ENCODE measurements at regions not wholly inside any gene's neighbourhood (a gene's known extent, or its start where the extent isn't known, plus 50 kb on each side); places are given as distances from the start of the nearest gene placed in this dataset.

DNA sequence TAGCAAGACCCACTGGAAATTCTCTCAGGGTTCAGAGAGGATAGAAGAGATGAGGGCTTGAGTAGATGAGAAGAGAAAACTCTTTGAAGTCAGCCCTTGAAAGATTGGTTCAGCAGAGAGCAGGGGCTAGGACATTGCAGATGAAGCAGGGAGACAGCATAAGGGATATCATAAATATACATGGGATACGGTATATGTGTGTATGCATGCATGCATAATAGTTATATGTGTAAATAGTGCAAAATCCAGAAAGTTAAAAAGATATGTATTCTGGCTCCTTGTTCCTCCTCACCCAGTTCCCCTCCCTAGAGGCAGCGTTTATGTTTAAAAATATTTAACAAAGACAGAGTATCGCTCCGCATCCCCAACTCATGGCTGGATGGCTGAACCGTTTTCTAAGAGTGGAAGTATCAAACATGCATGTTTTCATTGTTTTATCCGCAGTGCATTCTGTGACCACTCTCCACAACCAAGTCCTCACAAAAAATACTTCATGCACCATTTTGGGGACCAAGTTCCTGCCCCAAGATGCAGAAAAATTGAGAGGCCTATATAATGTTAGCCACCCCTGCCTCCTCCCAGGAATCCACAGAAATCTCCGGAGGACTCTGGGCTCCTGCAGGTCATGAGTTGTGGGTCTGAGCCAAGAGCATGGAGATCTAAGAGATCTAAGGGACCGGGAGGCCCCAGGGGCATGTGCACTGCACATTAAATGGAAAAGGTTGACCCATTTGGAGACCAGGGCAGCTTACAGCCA, 119.5 kb downstream of the MTX3 start:
- no peak for DNase-seq (ENCODE audit: low read depth)

DNA sequence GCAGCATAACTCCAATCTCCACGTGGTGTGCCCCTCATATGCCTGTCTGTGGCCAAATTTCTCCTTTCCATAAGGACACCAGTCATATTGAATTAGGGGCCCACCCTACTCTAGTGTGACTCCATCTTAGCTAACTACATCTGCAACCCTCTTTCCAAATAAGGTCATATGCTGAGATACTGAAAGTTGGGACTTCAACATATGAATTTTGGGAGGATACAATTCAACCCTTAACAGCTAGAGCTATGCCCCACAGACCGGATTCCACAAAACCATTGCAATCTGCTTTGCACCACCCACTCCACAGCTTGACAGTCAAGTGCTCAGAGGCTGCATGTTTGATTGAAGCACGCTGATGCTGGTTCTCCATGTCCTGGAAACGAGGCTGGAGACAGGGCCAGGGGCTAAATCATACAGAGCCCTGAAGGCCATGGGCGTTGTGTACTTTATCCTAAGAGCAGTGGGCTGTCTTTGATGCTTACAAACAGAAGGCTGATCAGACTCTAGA, 122.8 kb downstream of the MTX3 start:
- DNase-seq (ENCODE audit: low read depth): no peak

DNA sequence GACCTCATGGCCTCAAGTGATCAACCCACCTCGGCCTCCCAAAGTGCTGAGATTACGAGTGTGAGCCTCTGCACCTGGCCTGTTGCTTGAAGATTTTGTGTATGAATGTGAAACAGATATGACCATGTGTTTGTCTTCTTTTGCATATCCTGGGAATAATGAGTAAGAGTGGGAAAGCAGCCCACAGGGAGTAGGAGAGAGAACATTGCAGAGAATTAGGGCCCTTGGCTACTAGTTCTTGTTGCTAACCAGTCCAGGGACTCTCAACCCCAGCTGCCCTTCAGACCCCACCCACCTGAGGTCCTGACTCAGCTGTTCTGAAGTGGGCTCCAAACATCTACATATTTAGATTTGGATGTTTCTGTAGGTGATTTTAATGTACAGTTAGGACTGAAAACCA, 125.5 kb downstream of the MTX3 start:
- DNase-seq (ENCODE audit: low read depth): no peak

DNA sequence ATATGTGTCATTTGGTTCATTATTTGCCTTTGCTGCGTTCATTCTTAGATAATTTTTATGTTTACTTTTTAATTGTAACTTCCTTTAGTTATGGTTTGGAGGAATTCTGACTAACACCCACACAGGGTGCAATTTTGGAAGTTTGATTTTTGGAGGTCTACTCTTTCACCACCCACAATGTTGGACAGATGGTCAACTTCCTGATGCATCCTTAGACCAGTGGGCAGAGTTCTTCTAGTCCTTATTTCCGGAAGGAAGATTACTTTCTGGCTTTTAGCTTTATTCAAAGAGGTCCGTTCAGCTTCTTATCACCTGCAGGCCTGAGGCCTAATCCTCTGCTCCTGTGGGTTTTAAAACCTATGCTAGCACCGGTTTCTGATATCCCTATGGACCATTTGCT, 126.7 kb downstream of the MTX3 start:
- no peak for DNase-seq (ENCODE audit: low read depth)

DNA sequence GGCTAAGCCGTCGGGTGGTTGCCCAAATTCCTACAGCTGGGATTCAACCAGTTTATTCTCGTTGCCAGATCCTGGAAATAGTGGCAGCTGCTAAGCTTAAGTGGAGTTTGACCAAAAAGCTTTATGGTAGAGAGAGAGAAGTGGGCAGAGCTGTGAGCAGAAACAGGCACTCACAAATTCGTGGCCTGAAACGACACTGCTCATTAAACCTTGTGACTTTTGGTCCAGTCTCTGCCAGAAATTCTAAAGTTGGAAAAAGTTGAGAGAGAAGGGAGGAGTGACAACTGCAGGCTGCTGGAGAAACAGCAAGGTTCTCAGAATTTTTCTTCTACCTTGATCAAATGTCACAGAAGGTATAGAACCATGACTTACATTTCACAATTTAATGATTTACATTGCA, 131.5 kb downstream of the MTX3 start:
- DNase-seq (ENCODE audit: low read depth): no peak

DNA sequence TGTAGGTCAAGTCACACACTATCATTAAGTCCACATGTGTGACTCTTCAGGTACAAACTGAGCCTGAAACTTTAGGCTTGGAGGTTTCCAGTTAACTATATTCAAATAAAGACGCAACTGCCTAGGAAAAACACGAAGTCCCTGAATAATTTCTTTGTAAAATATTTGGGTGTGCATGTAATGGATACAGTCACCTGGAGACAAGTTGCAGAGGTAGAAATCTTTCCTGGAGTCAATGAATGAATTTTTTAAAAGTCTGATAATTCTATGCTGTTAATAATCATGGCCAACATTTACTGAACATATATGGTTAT, 132.7 kb downstream of the MTX3 start:
- DNase-seq (ENCODE audit: low read depth): no peak

DNA sequence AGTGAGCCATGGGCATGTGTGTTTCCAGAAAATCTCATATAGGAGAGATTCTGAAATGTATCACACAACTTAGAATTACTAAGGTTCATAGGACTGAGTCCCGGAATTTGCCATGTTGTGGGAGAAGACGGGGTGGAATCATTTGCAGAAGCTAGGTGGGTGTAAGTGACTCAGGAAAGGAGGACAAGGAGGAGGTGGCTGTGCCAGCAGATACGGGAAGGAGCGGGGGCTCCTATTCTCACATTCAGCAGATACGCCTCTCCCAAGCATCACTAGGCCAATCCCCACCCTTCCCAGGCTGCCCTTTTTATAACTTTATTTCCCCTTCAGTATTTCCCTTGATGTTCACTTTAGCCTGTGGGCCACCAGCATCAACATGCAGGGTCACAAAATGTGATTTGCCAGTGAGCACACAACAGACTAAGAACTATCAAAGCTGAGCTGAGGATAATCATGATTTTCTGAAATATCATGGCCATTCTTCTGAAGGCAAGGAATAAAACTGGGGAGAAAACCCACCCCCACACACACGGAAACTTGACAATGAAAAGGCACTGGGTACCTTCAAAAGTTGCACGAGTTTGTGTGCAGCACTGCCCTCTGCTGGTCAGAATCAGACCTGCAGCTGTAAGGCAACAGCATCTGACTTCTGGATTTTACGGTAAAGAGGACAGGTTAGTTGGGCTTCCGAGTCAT, 133.2 kb downstream of the MTX3 start:
- no peak for DNase-seq (ENCODE audit: low read depth)

DNA sequence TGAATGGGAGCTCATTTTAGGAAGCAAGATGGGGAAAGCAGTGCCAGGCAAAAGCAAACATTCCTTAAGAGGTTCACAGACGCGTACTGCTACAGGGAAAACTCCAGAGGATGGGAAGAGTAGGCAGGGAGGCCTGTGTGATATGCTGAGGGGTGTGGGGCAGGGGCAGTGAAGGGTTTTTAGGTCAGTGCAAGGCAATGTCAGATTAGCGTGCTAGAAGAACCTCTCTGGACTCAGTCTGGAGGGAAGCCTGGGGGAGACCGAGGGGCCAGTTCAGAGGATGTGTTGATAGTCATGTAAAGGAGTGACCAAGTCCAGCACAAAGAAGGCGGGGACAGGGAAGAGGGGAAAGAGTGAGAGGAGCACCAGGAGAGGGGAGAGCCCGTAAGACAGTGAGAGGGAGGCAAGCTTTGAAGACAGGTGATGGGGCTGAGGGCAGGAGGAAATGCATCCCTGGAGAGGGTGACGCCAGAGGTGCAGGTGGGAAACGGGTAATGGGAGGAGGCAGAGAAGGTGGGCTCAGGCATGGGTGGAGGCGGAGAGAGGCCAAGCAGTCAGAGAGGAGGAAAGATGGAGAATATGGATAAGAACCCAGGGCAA, 134.5 kb downstream of the MTX3 start:
- no peak for DNase-seq (ENCODE audit: low read depth)

DNA sequence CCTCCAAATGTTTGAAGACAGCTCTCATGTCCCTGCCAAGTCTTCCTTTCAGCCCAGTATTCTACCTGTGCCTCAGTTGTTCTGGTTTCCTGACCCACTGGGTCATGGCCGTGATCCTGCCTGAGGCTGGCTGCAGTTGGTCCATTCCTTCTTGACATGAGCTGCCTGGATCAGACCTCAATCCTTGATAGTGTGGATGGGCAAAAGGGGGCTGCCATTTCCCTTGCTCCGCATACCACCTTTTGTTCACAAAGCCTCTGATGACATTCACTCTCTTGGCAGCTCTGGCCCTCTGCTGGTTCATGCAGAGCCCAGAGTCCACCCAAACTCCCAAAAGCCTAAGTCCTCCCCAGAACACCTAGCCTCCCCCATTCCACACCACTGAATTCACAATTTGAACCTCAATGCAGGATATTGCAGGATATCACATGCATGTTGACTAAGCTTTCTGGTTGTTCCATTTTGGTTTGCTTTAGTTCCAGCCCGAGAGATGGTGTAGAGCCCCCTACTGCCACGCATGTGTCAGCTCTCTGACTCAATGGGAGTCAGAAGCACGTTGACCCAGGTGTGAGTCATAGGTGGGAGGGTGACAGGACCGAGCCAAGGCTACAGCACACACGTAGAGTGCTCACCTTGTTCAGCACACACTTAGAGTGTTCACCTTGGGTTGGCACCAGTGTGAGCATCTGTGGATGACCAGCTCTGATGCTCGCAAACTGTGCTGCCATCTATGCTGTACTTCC, 137.2 kb downstream of the MTX3 start:
- DNase-seq (ENCODE audit: low read depth): no peak

DNA sequence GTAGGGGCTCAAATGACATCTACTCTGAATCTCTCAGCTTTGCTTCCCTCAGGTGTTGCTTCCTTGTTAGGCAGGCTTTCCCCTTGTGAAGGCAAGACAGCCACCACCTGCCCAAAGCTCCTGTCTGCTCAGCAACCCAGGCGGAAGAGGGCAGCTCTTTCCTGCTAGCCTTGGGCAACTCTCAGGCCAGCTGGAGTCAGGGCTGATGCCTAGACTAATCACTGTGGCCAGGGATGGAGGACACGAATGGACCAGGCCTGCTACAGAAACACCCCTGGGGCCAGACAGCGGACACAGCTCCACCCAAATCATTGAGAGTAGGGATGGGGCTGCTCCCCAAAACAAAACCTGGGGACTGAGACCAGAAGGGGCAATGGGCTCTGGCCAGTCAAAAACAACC, 138.0 kb downstream of the MTX3 start:
- DNase-seq (ENCODE audit: low read depth): no peak

DNA sequence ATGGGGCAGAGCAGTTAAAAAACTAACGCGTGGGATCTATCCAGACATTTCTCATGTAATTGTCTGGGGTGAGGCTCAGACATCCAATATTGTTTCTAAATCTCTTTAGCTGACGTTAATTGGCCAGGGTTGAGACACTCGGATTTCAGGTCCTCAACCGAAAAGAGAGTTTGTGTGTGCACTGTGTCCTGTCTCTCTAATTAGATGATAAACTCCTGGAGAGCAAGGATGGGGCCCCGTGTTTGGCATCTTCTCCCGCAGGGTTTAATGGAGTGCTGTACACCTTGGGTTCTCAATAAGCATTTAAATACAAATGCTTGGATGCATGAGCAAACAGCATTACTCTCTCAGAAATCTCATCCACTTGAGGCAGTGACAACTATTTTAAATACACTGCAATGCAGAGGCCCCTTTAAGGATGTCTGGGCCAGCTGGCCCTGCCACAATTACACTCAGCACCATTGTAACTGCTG, 139.6 kb downstream of the MTX3 start:
- DNase-seq (ENCODE audit: low read depth): no peak

DNA sequence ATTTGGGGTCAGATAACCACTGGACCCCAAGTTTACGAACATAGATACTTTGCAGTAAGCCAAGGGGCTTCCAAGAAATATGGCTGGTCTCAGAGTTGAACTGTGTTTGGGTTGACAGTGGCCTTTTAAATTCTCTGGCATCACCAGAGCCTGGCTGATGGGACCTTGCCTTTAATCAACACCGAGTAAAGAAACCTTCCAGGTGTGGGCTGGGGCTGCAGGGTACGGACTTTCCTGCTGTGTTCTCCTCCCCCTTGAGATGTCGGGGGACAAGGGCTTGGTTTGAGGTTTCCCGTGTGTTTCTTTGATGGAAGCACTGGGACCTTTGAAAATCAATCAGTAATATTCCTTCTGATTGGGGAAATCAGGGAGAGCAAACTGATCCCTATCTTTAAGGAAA, 140.1 kb downstream of the MTX3 start:
- DNase-seq (ENCODE audit: low read depth): no peak

DNA sequence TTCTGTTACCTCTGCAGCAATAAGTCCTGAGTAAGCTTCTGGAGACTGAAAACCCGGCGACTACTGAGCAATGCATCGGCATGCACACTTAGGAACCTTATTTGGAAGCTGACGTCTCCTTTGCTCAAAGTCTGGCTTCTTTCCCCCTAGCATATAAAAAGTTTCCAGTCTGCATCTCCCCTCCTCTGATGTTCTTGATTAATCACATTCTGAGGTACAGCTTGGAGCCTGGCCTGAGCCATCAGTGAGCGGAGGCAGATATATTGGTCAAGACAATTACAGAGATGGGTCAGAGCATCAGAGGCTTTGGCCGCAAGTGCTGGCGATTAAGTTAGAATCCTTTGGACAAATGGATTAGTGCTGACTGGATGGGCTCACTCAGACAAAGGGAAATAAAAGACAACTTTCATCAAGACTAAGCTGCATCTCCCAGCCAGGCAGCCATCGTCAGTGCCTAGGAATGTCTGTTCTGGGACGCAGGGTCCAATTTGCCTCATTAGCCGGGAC, 140.7 kb downstream of the MTX3 start:
- DNase-seq (ENCODE audit: low read depth): peak; percentile 55

DNA sequence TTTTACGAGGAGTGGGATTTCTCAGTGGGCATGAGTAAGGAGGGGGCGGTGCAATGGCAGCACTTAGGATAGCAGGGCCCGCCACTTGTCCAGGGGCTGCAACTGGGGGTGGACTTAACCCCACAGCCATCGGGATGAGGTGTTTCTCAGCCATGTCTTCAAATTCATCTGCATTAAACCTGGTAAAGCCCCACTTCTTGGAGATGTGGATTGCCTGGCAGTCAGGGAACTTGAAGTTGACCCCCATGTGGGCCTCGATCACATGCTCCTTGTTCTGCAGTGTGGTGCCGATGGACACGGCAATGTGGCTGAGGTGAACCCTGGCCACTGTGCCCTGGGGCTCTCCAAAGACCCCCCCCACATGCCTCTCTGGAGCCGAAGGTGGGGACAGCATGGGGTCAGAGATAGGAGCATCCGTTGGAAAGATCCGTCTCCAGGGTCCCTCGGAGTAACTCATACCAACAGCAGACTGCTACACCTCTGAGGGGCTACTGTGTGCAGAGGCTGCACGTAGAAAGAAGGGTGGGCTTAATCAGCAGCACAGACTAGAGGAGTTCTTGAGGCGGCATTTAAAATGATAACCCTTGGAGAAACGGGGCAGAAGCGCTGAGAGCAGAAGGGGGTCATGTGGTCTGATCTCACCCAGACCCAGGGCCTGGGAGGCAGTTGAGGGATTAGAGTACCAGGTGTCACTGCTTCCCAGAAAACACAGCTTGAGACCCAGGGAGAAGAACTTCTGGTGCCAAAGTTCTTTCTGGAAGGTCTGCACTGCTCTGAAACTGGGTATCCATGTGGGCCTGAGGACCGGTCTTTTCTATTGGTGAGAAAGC, 141.4 kb downstream of the MTX3 start:
- DNase-seq (ENCODE audit: low read depth): no peak

Measured in stromal cell of bone marrow (primary cell).